Mammary epithelial cell (primary cell): ENCODE measurements at regions not wholly inside any gene's neighbourhood (a gene's known extent, or its start where the extent isn't known, plus 50 kb on each side); places are given as distances from the start of the nearest gene placed in this dataset.

Experiments used
- CTCF ChIP-seq, 2 donors: IDR thresholded peaks in 1 of 2; conservative IDR thresholded peaks in 1 of 2; 2 replicates each; pipeline ENCODE4 v1.5.1; 2011 to 2012; ENCODE audit warnings: inconsistent platforms in 2 of 2, low read length in 2 of 2, mild to moderate bottlenecking in 2 of 2, control low read depth in 1 of 2, low read depth in 1 of 2; ENCODE audit not compliant: insufficient read depth in 1 of 2; ENCODE audit errors: extremely low read depth in 1 of 2
- EZH2 ChIP-seq: IDR thresholded peaks from 2 replicates; pipeline ENCODE4 v1.6.1; 2012; ENCODE audit warnings: low read length, inconsistent platforms, borderline replicate concordance

- TF ChIP-seq CTCF (conservative IDR thresholded peaks at IDR 0.05 in 1 of 2, IDR thresholded peaks at IDR 0.05 in 1 of 2; ENCODE audit: extremely low read depth in 1 of 2, insufficient read depth in 1 of 2, low read depth in 1 of 2, low read length in 2 of 2) (no peak), EZH2 (no peak)
Measured at GRCh38 chrX:10381193-10381592, 224.4 kb downstream of the CLCN4 start.
